ENCODE measurements at regions not wholly inside any gene's neighbourhood (a gene's known extent, or its start where the extent isn't known, plus 50 kb on each side); places are given as distances from the start of the nearest gene placed in this dataset.

- intact Hi-C loops (cut with DNase I; ENCODE audit: low total_unique reads) = no loop called here
- Histone ChIP-seq H3K27ac (no peak overlapping the region), H3K27me3 (no peaks in the 10 kb centered on the region), H3K36me3 (no peaks in the 10 kb centered on the region), H3K4me1 (peaks cover 4 to 17% (median 11%) of the 10 kb centered on the region in 4 donors), H3K9me3 (no peaks in the 10 kb centered on the region), H3K4me3 (no peak overlapping the region)
- DNase-seq = peak in 1 of 2 donors; percentile 32
- TF ChIP-seq POLR2AphosphoS5 (IDR thresholded peaks at IDR 0.05) (peak in 2 of 3 donors; percentile 11 to 26), EP300 (IDR thresholded peaks at IDR 0.05) (no peak)
- WGBS, 5 donors = 32 to 51% (median 39%) methylated on average over 2 of the region's 2 CpGs
These were observed 81.4 kb upstream of the IRS2 start for GRCh38 chr13:109867766-109868165.

DNA sequence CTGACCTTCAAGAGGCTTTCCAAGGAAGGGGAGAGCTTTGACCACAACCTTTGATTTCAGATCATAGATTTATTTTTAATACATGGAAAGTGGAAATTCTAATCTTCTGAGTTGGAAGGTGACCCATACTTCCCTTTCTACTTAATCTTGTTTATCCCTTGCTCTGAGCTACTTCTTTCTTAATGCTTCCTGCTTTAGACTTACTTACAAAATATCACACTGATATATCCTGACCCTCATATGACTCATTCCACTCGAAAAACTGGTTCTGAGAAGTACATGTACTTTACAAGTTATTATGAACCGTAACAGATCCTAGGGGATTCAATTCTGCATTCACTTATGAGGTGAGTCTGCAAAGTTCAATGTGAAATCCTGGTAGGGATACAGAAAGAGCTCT lies 76.2 kb upstream of the IRS2 start:
- Histone ChIP-seq H3K4me1 (no peaks in the 10 kb centered on the region), H3K27ac (peak overlapping the region in 1 of 5 donors; percentile 41), H3K9me3 (no peaks in the 10 kb centered on the region), H3K36me3 (no peaks in the 10 kb centered on the region), H3K27me3 (peaks cover 0 to 11% (median 0%) of the 10 kb centered on the region in 3 donors), H3K4me3 (no peak overlapping the region)
- intact Hi-C loops (cut with DNase I; ENCODE audit: low total_unique reads) = no loop called here
- 16 to 35% (median 25%) methylated on average over 2 of the region's 2 CpGs for WGBS, 5 donors
- DNase-seq = peak in 1 of 2 donors; percentile 68
- no peak for TF ChIP-seq POLR2A (IDR thresholded peaks at IDR 0.05)
- no peak for TF ChIP-seq POLR2AphosphoS5 (IDR thresholded peaks at IDR 0.05)
- TF ChIP-seq, protein P1, sequence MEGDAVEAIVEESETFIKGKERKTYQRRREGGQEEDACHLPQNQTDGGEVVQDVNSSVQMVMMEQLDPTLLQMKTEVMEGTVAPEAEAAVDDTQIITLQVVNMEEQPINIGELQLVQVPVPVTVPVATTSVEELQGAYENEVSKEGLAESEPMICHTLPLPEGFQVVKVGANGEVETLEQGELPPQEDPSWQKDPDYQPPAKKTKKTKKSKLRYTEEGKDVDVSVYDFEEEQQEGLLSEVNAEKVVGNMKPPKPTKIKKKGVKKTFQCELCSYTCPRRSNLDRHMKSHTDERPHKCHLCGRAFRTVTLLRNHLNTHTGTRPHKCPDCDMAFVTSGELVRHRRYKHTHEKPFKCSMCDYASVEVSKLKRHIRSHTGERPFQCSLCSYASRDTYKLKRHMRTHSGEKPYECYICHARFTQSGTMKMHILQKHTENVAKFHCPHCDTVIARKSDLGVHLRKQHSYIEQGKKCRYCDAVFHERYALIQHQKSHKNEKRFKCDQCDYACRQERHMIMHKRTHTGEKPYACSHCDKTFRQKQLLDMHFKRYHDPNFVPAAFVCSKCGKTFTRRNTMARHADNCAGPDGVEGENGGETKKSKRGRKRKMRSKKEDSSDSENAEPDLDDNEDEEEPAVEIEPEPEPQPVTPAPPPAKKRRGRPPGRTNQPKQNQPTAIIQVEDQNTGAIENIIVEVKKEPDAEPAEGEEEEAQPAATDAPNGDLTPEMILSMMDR (IDR thresholded peaks at IDR 0.05) = no peak
- TF ChIP-seq EP300 (IDR thresholded peaks at IDR 0.05) = no peak

DNA sequence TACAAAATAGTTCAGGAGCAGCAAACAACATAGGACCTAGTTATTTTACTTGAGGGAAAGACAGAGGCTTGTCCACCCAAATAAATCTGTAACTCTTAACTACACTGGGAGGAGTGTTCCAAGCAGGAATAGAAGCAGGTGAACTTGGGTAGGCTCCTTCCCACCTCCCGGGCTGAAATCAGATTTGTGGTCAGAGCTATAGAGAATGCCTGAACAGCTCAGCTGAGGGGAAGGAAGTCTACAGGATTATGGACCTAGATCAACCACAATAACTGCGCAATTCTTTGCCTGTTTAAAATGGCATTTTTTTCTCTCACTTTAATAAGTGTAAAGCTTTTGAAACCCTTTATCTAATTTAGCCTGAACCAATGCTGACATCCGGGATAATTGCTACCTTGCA lies 73.5 kb upstream of the IRS2 start:
- no peak overlapping the region for H3K4me3 ChIP-seq
- peaks cover 0 to 15% (median 0%) of the 10 kb centered on the region in 3 donors for H3K27me3 ChIP-seq
- no peak for DNase-seq
- H3K9me3 ChIP-seq = no peaks in the 10 kb centered on the region
- intact Hi-C loops (cut with DNase I; ENCODE audit: low total_unique reads) = no loop called here
- TF ChIP-seq, protein P1 (IDR thresholded peaks at IDR 0.05) = no peak
- TF ChIP-seq EP300 (IDR thresholded peaks at IDR 0.05) = no peak
- TF ChIP-seq POLR2AphosphoS5 (IDR thresholded peaks at IDR 0.05) = no peak
- no peak for TF ChIP-seq POLR2A (IDR thresholded peaks at IDR 0.05)
- H3K4me1 ChIP-seq = no peaks in the 10 kb centered on the region
- 56 to 72% (median 63%) methylated on average over 3 of the region's 3 CpGs for WGBS, 5 donors
- no peak overlapping the region for H3K27ac ChIP-seq
- H3K36me3 ChIP-seq = no peaks in the 10 kb centered on the region

DNA sequence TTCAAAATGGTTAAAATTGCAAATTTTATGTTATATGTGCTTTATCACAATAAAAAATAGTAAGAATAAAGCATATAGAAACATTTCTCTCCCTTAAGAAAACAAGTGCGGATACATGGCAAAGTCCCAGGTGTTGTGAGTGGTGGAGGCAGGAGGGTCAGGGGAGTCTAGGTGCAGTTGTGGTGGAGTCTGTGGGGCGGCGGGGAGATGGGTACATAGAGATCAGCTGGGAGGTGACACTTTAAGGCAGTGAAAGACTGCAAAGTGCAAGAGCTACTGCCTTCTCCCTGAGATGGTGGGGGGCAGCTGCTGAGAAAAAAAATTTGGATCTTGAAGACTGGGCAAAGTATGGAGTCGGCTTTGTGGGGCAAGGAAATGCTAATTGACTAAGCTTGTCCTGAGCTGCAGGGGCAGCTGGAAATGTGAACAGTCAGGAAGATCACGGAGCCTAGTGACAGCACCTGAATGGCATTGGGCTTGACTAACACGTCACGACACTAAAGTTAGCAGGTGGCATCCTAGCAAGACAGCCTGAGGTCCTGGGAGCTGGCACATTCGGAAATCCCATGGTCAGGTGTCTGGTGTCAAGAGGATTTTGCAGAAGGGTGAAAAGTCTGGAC lies 72.9 kb upstream of the IRS2 start:
- no peaks in the 10 kb centered on the region for H3K4me1 ChIP-seq
- H3K27ac ChIP-seq = no peak overlapping the region
- no peaks in the 10 kb centered on the region for H3K9me3 ChIP-seq
- TF ChIP-seq POLR2A (IDR thresholded peaks at IDR 0.05) = no peak
- no peak for TF ChIP-seq POLR2AphosphoS5 (IDR thresholded peaks at IDR 0.05)
- no peak for TF ChIP-seq EP300 (IDR thresholded peaks at IDR 0.05)
- TF ChIP-seq, protein P1 (IDR thresholded peaks at IDR 0.05) = no peak
- H3K4me3 ChIP-seq = no peak overlapping the region
- peaks cover 0 to 15% (median 0%) of the 10 kb centered on the region in 3 donors for H3K27me3 ChIP-seq
- DNase-seq = no peak
- no peaks in the 10 kb centered on the region for H3K36me3 ChIP-seq
- intact Hi-C loops (cut with DNase I; ENCODE audit: low total_unique reads) = no loop called here
- 81 to 95% (median 86%) methylated on average over 8 of the region's 8 CpGs for WGBS, 5 donors

DNA sequence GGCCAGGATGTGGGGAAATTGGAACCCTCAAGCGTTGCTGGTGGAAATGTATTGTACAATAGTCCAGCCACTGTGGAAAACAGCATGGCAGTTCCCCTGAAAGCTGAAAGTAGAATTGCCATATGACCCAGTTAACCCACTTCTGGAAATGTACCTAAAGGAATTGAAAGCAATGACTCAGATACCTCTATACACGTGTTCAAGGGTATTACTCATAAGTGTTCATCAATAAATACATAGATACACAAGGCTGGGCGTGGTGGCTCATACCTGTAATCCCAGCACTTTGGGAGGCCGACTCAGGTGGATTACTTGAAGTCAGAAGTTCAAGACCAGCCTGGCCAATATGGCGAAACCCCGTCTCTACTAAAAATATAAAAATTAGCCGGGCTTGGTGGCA lies 71.9 kb upstream of the IRS2 start:
- H3K27ac ChIP-seq = no peak overlapping the region
- H3K27me3 ChIP-seq = peaks cover 0 to 15% (median 0%) of the 10 kb centered on the region in 3 donors
- intact Hi-C loops (cut with DNase I; ENCODE audit: low total_unique reads) = no loop called here
- DNase-seq = peak in 1 of 2 donors; percentile 38
- WGBS, 5 donors = 69 to 85% (median 78%) methylated on average over 7 of the region's 7 CpGs
- no peaks in the 10 kb centered on the region for H3K36me3 ChIP-seq
- no peak overlapping the region for H3K4me3 ChIP-seq
- no peak for TF ChIP-seq POLR2AphosphoS5 (IDR thresholded peaks at IDR 0.05)
- TF ChIP-seq, protein P1 (IDR thresholded peaks at IDR 0.05) = no peak
- TF ChIP-seq POLR2A (IDR thresholded peaks at IDR 0.05) = no peak
- TF ChIP-seq EP300 (IDR thresholded peaks at IDR 0.05) = no peak
- H3K4me1 ChIP-seq = no peaks in the 10 kb centered on the region
- H3K9me3 ChIP-seq = no peaks in the 10 kb centered on the region
